Fibroblast of pulmonary artery (primary cell): ENCODE measurements at regions not wholly inside any gene's neighbourhood (a gene's known extent, or its start where the extent isn't known, plus 50 kb on each side); places are given as distances from the start of the nearest gene placed in this dataset.

Experiments used
- DNase-seq: peaks from one replicate; pipeline ENCODE4 v3.0.0-alpha.2; 2010; ENCODE audit warnings: low read depth
- H3K4me3 ChIP-seq: replicated peaks from 2 replicates; pipeline ENCODE4 v1.5.1; 2011; ENCODE audit warnings: low read depth, mild to moderate bottlenecking, control low read depth, low read length, moderate library complexity
- CTCF ChIP-seq: IDR thresholded peaks from 2 replicates; pipeline ENCODE4 v1.5.1; 2011; ENCODE audit warnings: mild to moderate bottlenecking, control low read depth, low read length, inconsistent platforms; ENCODE audit errors: missing control alignments

GRCh38 chr7:142308918-142309317, 51.1 kb upstream of the PRSS58 start:
- no peak for DNase-seq

GRCh38 chr7:142308326-142308725, 50.5 kb upstream of the PRSS58 start:
- no peak for DNase-seq
- no peak for TF ChIP-seq CTCF
- H3K4me3 ChIP-seq = no peak overlapping the region

More at GRCh38 chr7:142308918-142309317, 51.1 kb upstream of the PRSS58 start:
- no peak overlapping the region for H3K4me3 ChIP-seq
- no peak for TF ChIP-seq CTCF
